ENCODE measurements at regions not wholly inside any gene's neighbourhood (a gene's known extent, or its start where the extent isn't known, plus 50 kb on each side); places are given as distances from the start of the nearest gene placed in this dataset.

GRCh38 chr5:82713811-82714210 is 363.4 kb downstream of the TMEM167A start:
- no peaks in the 10 kb centered on the region for H3K4me1 ChIP-seq
- H3K4me3 ChIP-seq = no peak overlapping the region
- no peak for DNase-seq
- no peaks in the 10 kb centered on the region for H3K36me3 ChIP-seq (replicated peaks in 1 of 2; ENCODE audit: insufficient read depth in 1 of 2, low read depth in 2 of 2)
- no peak for ATAC-seq
- 76 to 91% methylated on average over 2 of the region's 2 CpGs for WGBS, 2 donors
- H3K27ac ChIP-seq = no peak overlapping the region
- TF ChIP-seq POLR2A (IDR thresholded peaks at IDR 0.05) (no peak), CTCF (IDR thresholded peaks at IDR 0.05) (no peak)
- H3K9me3 ChIP-seq = no peaks in the 10 kb centered on the region
- no peaks in the 10 kb centered on the region for H3K27me3 ChIP-seq
- intact Hi-C loops (cut with DNase I) = no loop called here

GRCh38 chr5:82707741-82708140 is 369.5 kb downstream of the TMEM167A start:
- Histone ChIP-seq H3K27ac (no peak overlapping the region), H3K27me3 (no peaks in the 10 kb centered on the region), H3K36me3 (replicated peaks in 1 of 2; ENCODE audit: insufficient read depth in 1 of 2, low read depth in 2 of 2) (no peaks in the 10 kb centered on the region), H3K9me3 (no peaks in the 10 kb centered on the region), H3K4me3 (no peak overlapping the region), H3K4me1 (no peaks in the 10 kb centered on the region)
- WGBS, 2 donors = 0 to 48% methylated on average over 1 of the region's 1 CpG
- DNase-seq (no peak), ATAC-seq (no peak)
- intact Hi-C loops (cut with DNase I) = no loop called here
- TF ChIP-seq CTCF (IDR thresholded peaks at IDR 0.05) (no peak), POLR2A (IDR thresholded peaks at IDR 0.05) (no peak)

- Histone ChIP-seq H3K4me1 (no peaks in the 10 kb centered on the region), H3K9me3 (no peaks in the 10 kb centered on the region), H3K4me3 (no peak overlapping the region), H3K27ac (no peak overlapping the region), H3K27me3 (no peaks in the 10 kb centered on the region), H3K36me3 (replicated peaks in 1 of 2; ENCODE audit: insufficient read depth in 1 of 2, low read depth in 2 of 2) (no peaks in the 10 kb centered on the region)
- ATAC-seq = no peak
- 58 to 74% methylated on average over 2 of the region's 2 CpGs for WGBS, 2 donors
- no peak for TF ChIP-seq CTCF (IDR thresholded peaks at IDR 0.05)
- TF ChIP-seq POLR2A (IDR thresholded peaks at IDR 0.05) = no peak
- intact Hi-C loops (cut with DNase I) = no loop called here
- no peak for DNase-seq
Measured at GRCh38 chr5:82704381-82704780, 372.8 kb downstream of the TMEM167A start.

GRCh38 chr5:82702046-82702445 is 375.1 kb downstream of the TMEM167A start:
- no peaks in the 10 kb centered on the region for H3K9me3 ChIP-seq
- intact Hi-C loops (cut with DNase I) = no loop called here
- no peaks in the 10 kb centered on the region for H3K36me3 ChIP-seq (replicated peaks in 1 of 2; ENCODE audit: insufficient read depth in 1 of 2, low read depth in 2 of 2)

More at GRCh38 chr5:82702046-82702445, 375.1 kb downstream of the TMEM167A start:
- Histone ChIP-seq H3K27ac (no peak overlapping the region), H3K27me3 (no peaks in the 10 kb centered on the region), H3K4me1 (no peaks in the 10 kb centered on the region), H3K4me3 (no peak overlapping the region)
- DNase-seq (no peak), ATAC-seq (no peak)
- 3% methylated on average over 1 of the region's 1 CpG for WGBS, 2 donors
- TF ChIP-seq CTCF (IDR thresholded peaks at IDR 0.05) = no peak
- TF ChIP-seq POLR2A (IDR thresholded peaks at IDR 0.05) = no peak

All from body of pancreas (tissue), 4 donors.